GM11168 (cell line): ENCODE measurements at regions not wholly inside any gene's neighbourhood (a gene's known extent, or its start where the extent isn't known, plus 50 kb on each side); places are given as distances from the start of the nearest gene placed in this dataset.

ENCODE experiments used
- in situ Hi-C: fragments of 300-500 bp; cut with MboI; formaldehyde crosslinking; loops from one replicate; pipeline ENCODE4 v1.12.0; 2022; ENCODE audit warnings: low sequenced_read_pairs; ENCODE audit not compliant: unreplicated experiment

DNA sequence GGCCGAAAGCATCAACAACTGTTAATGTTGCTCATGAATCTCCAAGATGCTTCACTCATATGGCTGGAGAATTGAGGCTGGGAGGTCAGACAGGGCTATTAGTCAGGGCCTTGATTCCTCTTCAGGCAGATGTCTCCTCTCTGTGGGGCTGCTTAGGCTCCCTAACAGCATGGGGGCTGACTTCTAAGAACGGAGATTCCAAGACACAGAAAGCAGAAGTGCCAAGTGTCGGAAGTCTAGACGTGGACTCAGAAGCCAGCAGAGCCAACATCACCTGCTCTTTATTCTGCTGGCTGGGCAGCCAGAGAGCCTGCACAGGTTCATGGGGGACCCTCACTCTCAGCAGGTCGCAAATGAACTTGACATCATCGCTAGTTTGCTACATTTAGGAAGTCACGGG is 279.8 kb downstream of the CDH26 start:
- in situ Hi-C loops = no loop called here

GRCh38 chr20:60238992-60239660 is 280.9 kb downstream of the CDH26 start:
- in situ Hi-C loops = no loop called here

DNA sequence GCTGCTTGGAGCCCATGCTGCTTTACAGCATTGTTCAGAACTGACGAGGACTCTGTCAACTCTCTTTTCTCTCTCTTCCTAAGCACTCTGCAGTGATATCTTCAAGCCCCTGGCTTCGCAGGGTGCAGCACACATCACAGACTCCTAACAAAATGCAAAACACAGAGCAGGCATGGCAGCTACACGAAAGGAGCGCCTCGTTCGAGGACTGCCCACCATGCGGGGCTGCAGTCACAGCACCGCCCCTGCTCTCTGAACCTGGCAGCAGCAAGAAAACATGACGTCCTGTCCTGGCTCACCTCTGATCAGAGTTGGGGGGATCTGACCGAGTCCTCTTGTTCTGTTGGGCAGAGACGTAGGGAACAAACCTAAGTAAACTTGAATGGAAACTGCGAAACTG is 281.7 kb downstream of the CDH26 start:
- in situ Hi-C loops = no loop called here

DNA sequence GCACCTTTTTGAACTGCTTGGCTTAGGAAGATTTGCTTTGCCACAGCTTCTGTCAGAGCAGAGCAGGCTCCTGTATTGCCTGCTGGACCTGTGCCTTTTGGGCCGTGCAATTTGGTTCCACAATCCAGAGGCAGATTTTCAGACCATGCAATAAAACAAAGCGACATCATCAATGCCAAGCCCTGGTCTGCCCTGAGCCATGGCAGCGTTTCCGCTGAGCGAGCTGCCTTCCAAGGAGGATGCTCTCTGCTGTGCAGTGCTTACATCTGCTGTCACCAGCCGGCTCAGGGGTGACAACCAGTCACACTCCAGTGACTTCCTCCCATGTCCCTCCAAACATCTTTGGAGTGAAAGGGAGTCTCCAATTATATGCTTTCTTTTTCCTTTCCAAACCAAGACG is 282.2 kb downstream of the CDH26 start:
- in situ Hi-C loops = no loop called here

DNA sequence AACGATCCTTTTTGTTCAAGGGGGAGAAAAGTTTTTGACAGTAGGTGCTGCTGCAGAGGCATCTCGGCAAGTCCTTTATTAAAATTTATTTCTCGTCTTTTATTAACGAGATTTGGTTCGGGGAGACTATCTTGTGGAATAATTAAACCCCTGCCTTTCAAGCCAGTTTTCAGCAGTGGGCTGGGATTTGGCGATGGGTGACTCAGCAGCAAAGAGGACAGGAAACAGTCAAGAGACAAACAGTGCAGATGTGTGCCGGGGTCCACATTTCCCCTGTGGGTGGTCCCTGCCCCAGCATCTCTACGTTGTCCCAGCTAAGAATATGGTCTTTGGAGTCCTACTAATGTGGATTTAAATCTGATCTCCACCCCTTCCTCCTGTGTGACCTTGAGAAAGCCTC is 282.8 kb downstream of the CDH26 start:
- in situ Hi-C loops = no loop called here

DNA sequence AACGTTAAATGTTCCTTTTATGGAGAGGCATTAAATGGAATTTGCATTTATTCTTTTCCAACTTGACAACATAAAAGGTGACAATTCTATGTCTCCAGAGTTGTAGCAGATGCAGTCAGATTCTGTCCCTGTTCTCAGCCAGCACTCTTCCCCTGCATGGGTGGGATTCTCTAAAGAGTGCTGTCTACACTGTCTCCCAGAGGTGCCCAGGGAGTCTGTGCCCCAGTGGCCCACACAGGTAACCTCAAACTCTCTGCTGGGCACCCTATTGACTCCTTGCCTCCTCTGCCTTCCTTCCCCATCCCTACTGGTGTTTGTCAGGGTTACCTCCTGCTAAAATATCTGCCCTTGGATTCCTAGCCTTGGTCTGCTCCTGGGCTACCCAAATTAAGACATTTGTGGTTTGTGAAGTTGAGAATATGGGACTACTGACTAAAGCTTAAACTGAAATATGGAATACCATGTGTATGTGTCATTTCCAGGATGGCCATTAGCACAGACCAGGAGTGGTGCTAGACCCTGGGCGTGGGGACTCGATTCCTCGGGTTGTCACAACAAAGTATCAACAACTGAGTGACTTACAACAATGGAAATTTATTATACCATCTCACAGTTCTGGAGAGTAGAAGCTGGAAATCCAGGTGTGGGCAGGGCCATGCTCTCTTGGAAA is 284.7 kb downstream of the CDH26 start:
- in situ Hi-C loops = no loop called here

DNA sequence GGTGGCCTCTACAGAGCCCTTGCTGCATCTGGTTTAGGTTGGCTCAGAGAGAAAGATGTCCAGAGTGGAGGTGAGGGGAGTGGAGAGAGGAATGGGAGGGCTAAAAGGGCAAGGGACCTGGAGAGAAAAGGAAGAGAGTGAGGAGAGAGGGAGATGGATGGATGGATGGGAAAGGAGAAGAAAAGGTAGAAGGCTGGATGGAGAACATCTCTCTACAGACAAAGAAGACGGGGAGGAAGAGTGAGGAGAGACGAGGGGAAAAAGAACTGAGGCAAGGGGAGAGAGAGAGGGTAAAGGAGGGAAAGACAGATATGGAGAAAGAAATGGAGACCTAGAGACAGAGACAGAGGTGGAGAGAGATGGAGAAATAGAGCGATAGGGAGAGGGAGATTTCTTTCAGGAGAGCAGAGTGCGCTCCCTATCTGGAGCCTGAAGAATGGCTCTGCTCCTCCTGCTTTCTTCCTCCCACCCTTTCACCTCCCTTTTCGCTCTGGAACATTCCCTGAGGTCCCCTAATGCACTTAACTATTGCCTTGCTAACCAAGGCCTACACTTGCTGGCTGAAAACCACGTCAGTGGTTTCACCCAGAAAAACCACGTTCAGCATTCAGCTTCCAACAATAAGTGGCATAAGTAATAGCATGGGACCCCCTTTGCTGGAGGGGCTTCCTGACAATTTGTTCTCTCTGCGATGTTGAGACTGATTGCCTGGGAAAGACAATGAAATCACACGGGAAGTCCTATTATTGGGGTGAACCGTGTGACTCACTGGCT is 286.3 kb downstream of the CDH26 start:
- in situ Hi-C loops = no loop called here

- in situ Hi-C loops = no loop called here
These were observed 288.5 kb downstream of the CDH26 start for GRCh38 chr20:60246751-60247150.

- in situ Hi-C loops = no loop called here
These were observed 291.2 kb downstream of the CDH26 start for GRCh38 chr20:60249436-60249835.

DNA sequence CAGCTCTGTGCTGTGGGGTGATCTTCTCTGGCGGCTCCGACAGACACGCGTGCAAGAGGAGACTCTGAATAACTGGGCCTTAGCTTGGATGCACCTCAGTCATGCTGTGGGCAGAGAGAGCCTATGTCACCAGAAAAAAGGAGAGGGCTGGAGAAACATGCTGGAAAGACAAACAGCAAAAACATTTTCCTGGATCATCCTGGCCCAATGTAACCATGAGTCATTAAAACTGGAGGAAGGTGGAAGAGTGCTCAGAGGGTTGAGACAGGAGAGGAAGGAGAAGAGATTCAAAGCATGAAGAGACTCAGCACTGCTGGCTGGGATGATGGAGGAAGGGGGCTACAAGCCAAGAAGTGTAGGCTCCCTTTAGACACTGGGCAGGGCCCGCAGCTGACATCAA is 292.0 kb downstream of the CDH26 start:
- in situ Hi-C loops = no loop called here

- in situ Hi-C loops = no loop called here
These were observed 294.6 kb downstream of the CDH26 start for GRCh38 chr20:60252866-60253265.

DNA sequence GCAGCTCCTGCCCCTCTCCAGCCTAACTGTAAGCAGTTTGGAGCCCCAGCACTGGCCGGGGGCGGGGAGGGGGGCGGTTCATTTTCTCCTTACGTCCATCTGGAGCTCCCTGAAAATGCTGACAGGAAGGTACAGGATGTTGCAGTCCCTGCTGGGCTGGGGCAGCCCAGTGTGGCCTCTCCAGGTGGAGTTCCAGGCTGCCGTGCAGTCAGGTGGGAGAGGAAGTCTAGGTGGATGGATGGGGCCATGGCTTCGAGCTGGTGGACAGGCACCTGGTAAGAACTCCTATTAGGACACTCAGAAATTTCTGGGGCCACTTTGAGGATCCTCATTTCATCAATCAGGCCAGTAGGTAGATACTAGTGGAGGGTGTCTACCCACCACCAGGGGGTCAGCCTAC is 295.2 kb downstream of the CDH26 start:
- in situ Hi-C loops = no loop called here

GRCh38 chr20:60254901-60255411 is 296.7 kb downstream of the CDH26 start:
- in situ Hi-C loops = no loop called here

- in situ Hi-C loops = no loop called here
These were observed 297.2 kb downstream of the CDH26 start for GRCh38 chr20:60255415-60255814.

GRCh38 chr20:60255866-60256265 is 297.6 kb downstream of the CDH26 start:
- in situ Hi-C loops = no loop called here

GRCh38 chr20:60256811-60257210 is 298.6 kb downstream of the CDH26 start:
- in situ Hi-C loops = no loop called here

DNA sequence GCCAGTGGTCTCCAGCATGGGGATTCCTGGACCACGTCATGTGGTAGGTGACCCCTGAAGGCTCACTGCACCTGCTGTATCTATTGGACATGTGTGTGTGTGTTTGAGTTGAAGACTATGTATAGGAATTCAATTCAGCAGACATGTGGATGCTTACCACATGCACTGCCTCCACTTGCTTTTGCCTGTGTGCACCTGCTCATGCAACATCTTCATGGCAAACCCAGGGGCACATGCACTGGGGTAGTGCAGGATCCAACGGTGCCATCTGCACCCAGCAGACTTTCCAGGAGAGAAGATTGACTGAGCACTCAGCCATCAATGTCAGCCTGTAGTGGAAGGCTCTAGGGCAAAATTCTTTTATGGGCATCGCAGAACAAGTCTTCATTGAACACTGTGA is 299.4 kb downstream of the CDH26 start:
- in situ Hi-C loops = no loop called here

DNA sequence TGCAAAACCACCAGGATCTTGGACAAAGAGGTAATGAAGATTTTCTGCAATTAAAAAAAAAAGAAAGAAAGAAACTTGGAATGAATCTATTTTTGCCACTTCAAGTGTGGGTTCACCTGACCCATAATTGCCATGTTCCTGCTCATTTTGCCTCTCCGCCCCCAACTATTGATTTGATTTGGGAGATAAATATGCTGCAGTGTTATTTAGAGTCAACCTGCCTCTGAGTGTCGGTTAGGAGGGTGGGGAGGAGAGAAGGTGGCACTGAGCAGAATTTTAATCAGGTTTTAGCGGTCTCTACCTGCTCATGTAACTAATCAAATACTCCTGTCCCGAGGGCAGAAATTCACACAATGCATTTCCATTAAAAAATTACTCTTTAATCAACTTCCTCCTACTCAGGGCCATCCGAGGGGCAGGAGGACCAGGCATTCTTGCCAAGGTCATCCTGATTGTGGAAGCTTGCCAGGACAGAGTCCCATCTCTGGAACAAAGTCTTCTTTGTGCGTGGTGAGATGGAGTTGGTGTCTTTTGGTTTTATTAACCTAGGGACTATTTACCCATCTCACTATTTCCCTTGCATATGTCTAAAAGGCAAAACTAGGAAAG is 300.1 kb downstream of the CDH26 start:
- in situ Hi-C loops = no loop called here

DNA sequence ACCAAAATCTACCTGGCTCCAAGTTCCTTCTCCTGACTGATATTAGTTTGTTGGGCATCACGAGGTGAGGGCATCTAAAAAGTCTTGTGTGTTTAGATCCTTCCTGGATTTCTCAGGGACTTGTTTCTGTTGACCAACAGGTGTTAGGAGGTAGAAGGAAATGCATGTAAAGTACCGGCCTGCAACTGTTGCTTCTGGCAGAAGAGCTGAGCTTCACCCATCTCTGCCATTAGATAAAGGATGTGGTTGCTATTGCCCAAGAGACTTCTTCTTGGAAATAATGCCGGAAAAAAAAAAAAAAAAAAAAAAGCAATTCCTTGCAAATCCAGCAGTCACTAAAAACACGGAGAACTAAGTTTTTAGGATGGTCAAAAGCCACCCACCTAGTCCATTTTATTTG is 303.1 kb downstream of the CDH26 start:
- in situ Hi-C loops = no loop called here

- in situ Hi-C loops = no loop called here
These were observed 304.9 kb downstream of the CDH26 start for GRCh38 chr20:60262967-60263603.
